Stimulated activated CD4-positive, alpha-beta T cell treated with anti-CD3 and anti-CD28 coated beads, TNF-alpha, amount 100 ng/mL, for 4 hours (primary cell): ENCODE measurements at regions not wholly inside any gene's neighbourhood (a gene's known extent, or its start where the extent isn't known, plus 50 kb on each side); places are given as distances from the start of the nearest gene placed in this dataset.
"Not testable (repeated sequence)": the region's sequence is repeated elsewhere in the genome, so short reads cannot be mapped to it uniquely, and the experiment has no call there.

ENCODE experiments used
- DNase-seq, 3 experiments: peaks; one replicate each; pipeline ENCODE4 v3.0.0-alpha.2; 2020; ENCODE audit warnings: low read depth in 3 of 3

DNA sequence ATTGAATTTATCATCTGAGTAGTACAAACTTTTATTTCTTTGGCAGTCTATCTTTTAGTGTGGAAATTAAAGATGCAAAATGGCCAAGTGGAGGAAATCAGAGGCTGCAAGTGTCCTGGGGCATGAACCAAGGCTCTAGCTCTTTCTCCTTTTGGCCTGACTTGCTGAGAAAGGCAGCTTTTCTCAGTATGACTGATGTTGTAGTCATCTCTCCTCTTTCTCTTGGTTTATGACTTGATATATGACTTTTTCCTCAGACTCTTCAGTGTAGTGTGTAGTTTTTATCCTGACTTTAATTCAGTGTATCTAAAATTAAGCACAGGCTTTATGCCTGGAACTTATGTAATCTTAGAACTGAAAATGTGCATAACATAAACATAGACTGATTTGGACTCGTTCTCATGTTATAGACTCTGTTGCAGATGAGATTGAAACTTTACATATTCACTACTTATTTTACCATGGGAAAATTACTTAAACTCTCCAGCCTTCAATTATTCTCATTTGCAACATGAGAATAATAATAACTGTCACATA lies 65.7 kb downstream of the SLITRK5 start:
- no peak for DNase-seq

DNA sequence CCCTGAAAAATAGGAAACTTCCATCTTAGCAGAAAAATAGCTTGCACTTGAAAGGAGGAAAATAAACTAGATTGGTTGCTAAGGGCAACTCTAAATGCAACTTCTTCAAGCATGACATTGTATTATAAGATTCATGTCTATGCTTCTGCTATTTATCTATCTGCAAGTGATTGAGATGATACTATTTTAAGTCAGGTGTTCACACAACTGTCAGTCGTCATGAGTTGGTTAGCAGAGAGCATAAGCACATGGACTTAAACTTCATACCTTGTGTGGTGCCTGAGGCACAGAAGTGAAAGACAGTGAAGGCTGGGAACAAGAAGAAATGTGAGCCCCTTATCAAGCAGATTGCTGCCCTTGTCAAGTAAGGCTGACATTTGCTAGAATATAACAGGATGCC lies 82.9 kb downstream of the SLITRK5 start:
- no peak for DNase-seq

DNA sequence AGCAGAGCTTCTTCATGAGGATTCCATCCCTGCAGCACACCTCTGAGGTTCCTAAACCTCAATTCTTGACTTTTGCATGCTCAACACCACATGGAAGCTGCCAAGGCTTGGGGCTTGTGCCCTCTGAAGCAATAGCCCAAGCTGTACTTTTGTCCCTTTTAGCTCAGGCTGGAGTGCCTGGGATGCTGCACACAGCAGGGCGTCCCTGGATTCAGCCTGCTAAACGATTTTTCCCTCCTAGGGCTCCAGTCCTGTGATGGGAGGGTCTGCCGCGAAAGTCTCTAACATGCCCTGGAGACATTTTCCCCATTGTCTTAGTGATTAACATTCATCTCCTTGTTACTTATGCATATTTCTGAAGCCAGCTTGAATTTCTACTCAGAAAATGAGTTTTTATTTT lies 98.3 kb downstream of the SLITRK5 start:
- no peak for DNase-seq

DNA sequence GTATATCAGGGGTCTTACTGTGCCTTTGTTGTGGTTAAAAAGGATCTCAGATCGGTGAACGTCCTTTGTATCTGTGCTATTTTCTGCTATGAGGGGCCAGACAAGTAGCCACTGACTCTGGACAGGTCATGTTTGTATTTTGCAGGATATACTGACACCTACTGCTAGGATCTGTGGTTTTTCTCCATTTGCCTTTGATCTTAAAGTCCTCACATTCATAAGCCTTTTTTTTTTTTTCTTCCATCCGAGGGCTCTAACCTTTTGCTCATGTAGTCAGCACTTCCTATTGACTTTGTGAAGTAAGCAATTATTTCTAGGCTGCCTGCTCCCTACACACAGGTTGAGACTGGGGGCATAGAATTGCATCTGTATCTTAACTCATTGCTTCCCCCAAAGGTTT lies 106.2 kb downstream of the SLITRK5 start:
- DNase-seq: no peak

GRCh38 chr13:87778128-87778527 lies 107.0 kb downstream of the SLITRK5 start:
- DNase-seq: no peak

- DNase-seq: no peak
These were observed 108.3 kb downstream of the SLITRK5 start for GRCh38 chr13:87779426-87779825.

- no peak for DNase-seq
These were observed 112.2 kb downstream of the SLITRK5 start for GRCh38 chr13:87783366-87783765.

DNA sequence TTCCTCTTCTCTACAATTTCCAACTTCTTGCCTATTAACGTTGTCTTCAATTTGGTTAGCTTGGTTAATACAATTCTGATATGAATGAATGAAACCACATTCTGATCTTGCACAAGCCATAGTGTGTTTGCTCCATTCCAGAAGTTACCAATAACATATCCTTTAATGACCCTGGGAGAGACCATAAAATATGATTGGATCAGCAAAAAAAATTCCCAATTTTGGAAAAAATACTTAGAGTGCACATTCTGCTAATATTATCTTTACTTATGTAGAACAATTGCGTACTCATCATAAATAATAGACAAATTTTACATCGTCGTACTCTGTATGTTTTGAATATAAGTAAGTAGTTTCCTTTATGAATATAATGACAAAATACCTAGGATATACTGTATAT lies 117.2 kb downstream of the SLITRK5 start:
- no peak for DNase-seq

DNA sequence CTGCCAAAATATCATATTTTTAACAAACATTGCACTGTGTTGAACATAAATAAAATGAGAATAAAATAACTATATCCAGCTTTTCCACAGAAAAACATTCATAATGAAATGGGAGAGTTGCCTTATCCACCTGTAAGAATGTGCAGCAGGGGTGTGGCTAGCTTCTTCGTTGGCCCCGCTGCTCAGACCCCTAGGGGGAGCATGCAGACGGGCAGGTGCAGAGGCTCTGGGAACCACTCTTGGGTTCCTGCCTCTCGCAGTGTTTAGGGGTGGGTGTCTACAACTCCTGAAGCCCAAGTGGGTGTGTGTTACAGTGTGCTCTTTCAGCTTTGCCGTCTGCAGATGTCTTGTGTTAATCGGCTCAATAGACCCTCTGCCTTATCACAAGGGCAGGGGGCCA lies 121.7 kb downstream of the SLITRK5 start:
- no peak for DNase-seq

GRCh38 chr13:87798536-87798935 lies 127.4 kb downstream of the SLITRK5 start:
- no peak for DNase-seq

GRCh38 chr13:87810391-87810801 lies 139.2 kb downstream of the SLITRK5 start:
- no peak for DNase-seq

DNA sequence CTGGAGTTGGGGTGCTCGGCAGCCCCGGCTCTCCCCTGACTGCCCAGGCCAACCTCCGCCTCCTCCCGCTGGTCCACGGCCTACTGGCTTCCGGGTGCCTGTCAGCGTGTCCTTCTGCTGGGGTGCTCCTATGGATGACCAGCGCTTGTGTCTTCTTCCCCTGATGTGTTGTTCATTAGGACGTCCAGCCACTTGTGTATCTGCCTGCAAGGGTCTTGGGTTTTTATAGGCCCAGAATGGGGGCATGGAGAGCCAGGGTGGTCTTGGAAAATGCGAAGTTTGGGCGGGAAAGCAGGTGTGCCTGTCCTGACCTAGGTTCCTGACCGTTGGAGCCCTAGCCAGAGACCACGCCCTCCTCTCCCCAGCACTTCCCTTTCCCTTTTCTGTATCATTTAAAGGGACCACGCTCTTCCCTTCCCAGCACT lies 139.8 kb downstream of the SLITRK5 start:
- DNase-seq: no peak

GRCh38 chr13:87814403-87814802 lies 143.2 kb downstream of the SLITRK5 start:
- DNase-seq: no peak

DNA sequence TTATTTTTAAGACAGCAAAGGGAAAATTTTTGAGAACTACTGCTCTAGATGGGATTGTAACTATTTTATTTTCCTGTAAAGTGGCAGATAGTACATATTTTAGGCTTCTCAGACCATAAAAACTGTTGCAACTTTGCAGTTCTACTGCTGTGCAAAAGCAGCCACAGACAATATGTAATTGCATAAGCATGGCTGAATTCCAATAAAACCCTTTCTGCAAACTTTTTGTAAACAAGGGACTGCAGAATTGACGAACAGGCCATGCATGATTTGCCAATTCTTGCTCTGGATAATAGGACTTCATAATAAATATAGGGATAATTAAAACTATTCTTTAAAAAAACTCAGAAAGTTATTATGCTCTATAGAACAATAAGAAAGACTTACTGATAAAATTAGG lies 149.1 kb downstream of the SLITRK5 start:
- no peak for DNase-seq

GRCh38 chr13:87821512-87821911 lies 150.3 kb downstream of the SLITRK5 start:
- DNase-seq: no peak

- not testable (repeated sequence) for DNase-seq
These were observed 155.1 kb downstream of the SLITRK5 start for GRCh38 chr13:87826301-87826700.

DNA sequence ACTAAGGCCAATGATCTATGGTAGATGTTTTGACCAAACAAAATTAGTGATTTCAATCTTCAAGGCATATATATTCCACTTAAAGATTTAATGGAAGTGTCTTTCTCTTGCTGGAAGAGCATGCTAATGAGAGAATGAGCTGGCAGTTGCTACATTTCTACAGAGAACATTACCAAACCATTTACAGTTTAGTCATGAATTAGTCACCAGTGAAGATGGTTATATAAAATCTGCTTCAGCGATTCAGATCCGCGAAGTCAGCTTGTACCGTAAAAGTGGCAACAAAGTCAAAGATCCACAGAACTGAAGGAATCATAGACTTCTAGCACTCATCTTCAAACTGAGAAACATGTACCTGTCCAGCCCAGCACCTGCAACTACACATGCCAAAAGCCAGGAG lies 156.3 kb downstream of the SLITRK5 start:
- DNase-seq: no peak

DNA sequence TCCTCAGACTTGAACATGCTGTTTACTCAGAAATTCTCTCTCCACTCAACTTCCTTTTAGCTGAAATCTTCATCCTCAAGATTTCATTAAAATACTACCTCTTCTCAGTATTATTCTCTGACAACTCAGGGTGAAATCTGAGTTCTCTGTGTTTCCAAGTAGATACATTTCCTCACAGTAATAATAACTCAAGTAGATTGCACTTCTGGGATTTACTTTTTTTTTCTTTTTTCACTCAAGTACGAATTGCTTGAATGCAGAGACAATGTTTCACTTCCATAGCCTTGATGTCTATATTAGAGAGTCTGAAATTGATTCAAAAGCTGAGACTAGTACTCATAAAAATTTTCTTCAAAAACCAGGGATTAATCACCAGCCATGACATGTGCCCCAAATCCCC lies 166.4 kb downstream of the SLITRK5 start:
- DNase-seq: no peak

- DNase-seq: no peak
These were observed 166.8 kb downstream of the SLITRK5 start for GRCh38 chr13:87837946-87838345.

DNA sequence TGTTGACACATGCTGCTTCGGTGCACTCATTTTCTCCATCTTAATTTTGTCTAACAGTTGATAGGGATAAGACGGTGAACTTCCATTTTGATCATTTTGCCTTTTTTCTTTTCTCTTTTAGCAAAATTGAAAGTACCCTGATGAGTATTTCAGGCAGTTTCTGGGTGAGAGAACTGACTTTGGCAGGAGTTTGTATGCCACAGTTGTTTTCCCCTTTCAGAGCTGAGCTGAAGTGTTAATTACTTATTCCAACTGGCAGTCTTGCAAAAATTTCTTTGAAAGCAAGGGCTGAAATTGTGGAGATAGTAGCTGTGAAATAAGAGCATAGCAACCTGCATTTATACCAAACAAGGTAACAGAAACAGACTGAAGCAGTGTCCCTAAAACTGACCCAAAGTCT lies 180.2 kb downstream of the SLITRK5 start:
- DNase-seq: no peak

DNA sequence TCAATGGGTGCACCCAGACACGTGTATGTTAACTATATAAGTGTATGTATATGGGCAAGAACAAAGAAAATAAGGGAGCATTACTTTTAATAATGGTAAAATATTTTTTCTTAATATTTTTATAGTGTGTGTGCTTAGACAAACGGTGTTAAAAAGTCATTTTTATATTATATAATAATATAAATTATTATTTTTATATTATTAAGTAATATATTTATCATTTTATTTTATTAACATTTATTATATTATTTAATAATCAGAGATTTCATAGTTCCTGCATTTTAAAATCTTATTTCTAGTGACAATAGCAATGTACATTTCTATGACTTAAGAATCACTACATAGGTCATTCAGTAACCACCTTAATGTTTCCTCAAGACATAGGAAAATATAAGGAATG lies 184.4 kb downstream of the SLITRK5 start:
- DNase-seq: no peak

GRCh38 chr13:87859261-87859660 lies 188.1 kb downstream of the SLITRK5 start:
- no peak for DNase-seq

DNA sequence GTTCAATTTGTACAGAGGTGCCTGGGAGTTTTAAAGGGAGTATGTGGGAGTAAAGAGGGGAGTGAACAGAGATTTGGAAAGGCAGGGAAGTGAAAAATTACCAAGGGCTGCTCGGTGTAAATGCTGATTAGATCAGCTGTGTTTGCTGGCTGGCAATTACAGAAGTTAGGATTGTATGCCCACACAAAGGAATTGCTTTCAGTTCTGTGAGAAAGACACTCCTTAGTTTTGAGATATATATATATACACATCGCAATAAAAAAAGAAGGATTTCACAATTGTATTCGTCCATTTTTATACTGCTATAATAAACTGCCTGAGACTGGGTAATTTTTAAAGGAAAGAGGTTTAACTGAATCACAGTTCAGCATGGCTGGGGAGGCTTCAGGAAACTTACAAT lies 196.3 kb downstream of the SLITRK5 start:
- no peak for DNase-seq

DNA sequence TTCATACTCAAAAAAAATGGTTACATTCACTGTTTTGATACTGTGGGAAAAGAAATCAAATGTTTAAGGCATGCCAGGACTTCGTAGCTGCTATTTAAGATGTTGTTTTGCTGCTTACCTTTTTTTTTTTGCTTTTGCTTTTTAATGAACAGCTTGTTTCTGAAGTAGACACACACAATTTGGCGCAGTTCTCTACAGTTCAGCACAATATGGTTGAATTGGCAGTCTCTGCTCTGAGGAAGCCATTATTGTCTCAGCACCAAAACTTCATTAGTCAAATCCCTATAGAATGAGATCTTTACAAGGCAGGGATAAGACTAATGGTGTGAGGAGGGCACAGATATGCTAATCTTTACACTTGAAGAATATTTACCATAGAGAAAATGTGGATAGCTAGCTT lies 197.6 kb downstream of the SLITRK5 start:
- DNase-seq: no peak

GRCh38 chr13:87872813-87873212 lies 201.6 kb downstream of the SLITRK5 start:
- DNase-seq: no peak
